ENCODE measurements at regions not wholly inside any gene's neighbourhood (a gene's known extent, or its start where the extent isn't known, plus 50 kb on each side); places are given as distances from the start of the nearest gene placed in this dataset.

- TF ChIP-seq EZH2 (IDR thresholded peaks at IDR 0.05; ENCODE audit: borderline replicate concordance, low read depth, low read length, poor library complexity, severe bottlenecking) (no peak), CTCF (conservative IDR thresholded peaks at IDR 0.05; ENCODE audit: low read depth, low read length) (no peak)
- no peak for DNase-seq (ENCODE audit: low spot score)
Measured at GRCh38 chr3:181358562-181358961, 353.2 kb upstream of the SOX2 start.

GRCh38 chr3:181358060-181358459 is 353.7 kb upstream of the SOX2 start:
- H3K4me3 ChIP-seq (ENCODE audit: low read depth, low read length, poor library complexity, severe bottlenecking) = no peak overlapping the region
- ChIA-PET POLR2A (ENCODE audit: low non-redundant PET) (no interaction called here), CTCF (no interaction called here)
- H3K27me3 ChIP-seq (replicated peaks; ENCODE audit: insufficient read depth, low read depth, low read length, poor library complexity) = peaks cover 13% of the 10 kb centered on the region
- DNase-seq (ENCODE audit: low spot score) = no peak
- no peaks in the 10 kb centered on the region for H3K4me1 ChIP-seq (ENCODE audit: insufficient read depth, low read length, poor library complexity, severe bottlenecking)
- H3K36me3 ChIP-seq (ENCODE audit: insufficient read depth, low read length, poor library complexity, severe bottlenecking) = no peaks in the 10 kb centered on the region
- no TSS peak for BruUV-seq (replicated peaks)
- no peak overlapping the region for H3K27ac ChIP-seq (ENCODE audit: low read depth, low read length, poor library complexity, severe bottlenecking)
- intact Hi-C loops (cut with micrococcal nuclease; ENCODE audit: unreplicated experiment) = no loop called here
- H3K9me3 ChIP-seq (ENCODE audit: low read depth, low read length, poor library complexity, severe bottlenecking) = no peaks in the 10 kb centered on the region
- TF ChIP-seq CTCF (conservative IDR thresholded peaks at IDR 0.05; ENCODE audit: low read depth, low read length) (no peak), EZH2 (IDR thresholded peaks at IDR 0.05; ENCODE audit: borderline replicate concordance, low read depth, low read length, poor library complexity, severe bottlenecking) (no peak)

More at GRCh38 chr3:181358562-181358961, 353.2 kb upstream of the SOX2 start:
- no peaks in the 10 kb centered on the region for H3K36me3 ChIP-seq (ENCODE audit: insufficient read depth, low read length, poor library complexity, severe bottlenecking)
- H3K4me1 ChIP-seq (ENCODE audit: insufficient read depth, low read length, poor library complexity, severe bottlenecking) = no peaks in the 10 kb centered on the region
- H3K4me3 ChIP-seq (ENCODE audit: low read depth, low read length, poor library complexity, severe bottlenecking) = no peak overlapping the region
- intact Hi-C loops (cut with micrococcal nuclease; ENCODE audit: unreplicated experiment) = no loop called here
- peaks cover 13% of the 10 kb centered on the region for H3K27me3 ChIP-seq (replicated peaks; ENCODE audit: insufficient read depth, low read depth, low read length, poor library complexity)
- no peak overlapping the region for H3K27ac ChIP-seq (ENCODE audit: low read depth, low read length, poor library complexity, severe bottlenecking)
- ChIA-PET POLR2A (ENCODE audit: low non-redundant PET) (no interaction called here), CTCF (no interaction called here)
- BruUV-seq (replicated peaks) = no TSS peak
- H3K9me3 ChIP-seq (ENCODE audit: low read depth, low read length, poor library complexity, severe bottlenecking) = no peaks in the 10 kb centered on the region

GRCh38 chr3:181354140-181354539 is 357.6 kb upstream of the SOX2 start:
- no peak overlapping the region for H3K27ac ChIP-seq (ENCODE audit: low read depth, low read length, poor library complexity, severe bottlenecking)
- ChIA-PET POLR2A (ENCODE audit: low non-redundant PET) (no interaction called here), CTCF (no interaction called here)
- intact Hi-C loops (cut with micrococcal nuclease; ENCODE audit: unreplicated experiment) = no loop called here
- H3K27me3 ChIP-seq (replicated peaks; ENCODE audit: insufficient read depth, low read depth, low read length, poor library complexity) = peaks cover 5% of the 10 kb centered on the region
- BruUV-seq (replicated peaks) = no TSS peak
- H3K4me3 ChIP-seq (ENCODE audit: low read depth, low read length, poor library complexity, severe bottlenecking) = no peak overlapping the region
- TF ChIP-seq CTCF (conservative IDR thresholded peaks at IDR 0.05; ENCODE audit: low read depth, low read length) (no peak), EZH2 (IDR thresholded peaks at IDR 0.05; ENCODE audit: borderline replicate concordance, low read depth, low read length, poor library complexity, severe bottlenecking) (no peak)
- H3K9me3 ChIP-seq (ENCODE audit: low read depth, low read length, poor library complexity, severe bottlenecking) = no peaks in the 10 kb centered on the region
- no peaks in the 10 kb centered on the region for H3K4me1 ChIP-seq (ENCODE audit: insufficient read depth, low read length, poor library complexity, severe bottlenecking)
- no peaks in the 10 kb centered on the region for H3K36me3 ChIP-seq (ENCODE audit: insufficient read depth, low read length, poor library complexity, severe bottlenecking)
- DNase-seq (ENCODE audit: low spot score) = no peak

Measured in A673 (cell line).